D721Med (cell line): ENCODE measurements at regions not wholly inside any gene's neighbourhood (a gene's known extent, or its start where the extent isn't known, plus 50 kb on each side); places are given as distances from the start of the nearest gene placed in this dataset.

Source experiments
- DNase-seq: peaks from one replicate; pipeline ENCODE4 v3.0.0; 2011; ENCODE audit warnings: low spot score; ENCODE audit not compliant: insufficient read length
- FAIRE-seq: peaks from 2 replicates; lab custom pipeline; 2011; peaks lifted over from hg19 to GRCh38; lab: Jason Lieb, UNC
- TF ChIP-seq, protein P1 (sequence below): IDR thresholded peaks from 2 replicates; pipeline ENCODE4 v1.5.1; 2012; ENCODE audit warnings: mild to moderate bottlenecking, control low read depth; ENCODE audit not compliant: insufficient read depth; ENCODE audit errors: missing control alignments

DNA sequence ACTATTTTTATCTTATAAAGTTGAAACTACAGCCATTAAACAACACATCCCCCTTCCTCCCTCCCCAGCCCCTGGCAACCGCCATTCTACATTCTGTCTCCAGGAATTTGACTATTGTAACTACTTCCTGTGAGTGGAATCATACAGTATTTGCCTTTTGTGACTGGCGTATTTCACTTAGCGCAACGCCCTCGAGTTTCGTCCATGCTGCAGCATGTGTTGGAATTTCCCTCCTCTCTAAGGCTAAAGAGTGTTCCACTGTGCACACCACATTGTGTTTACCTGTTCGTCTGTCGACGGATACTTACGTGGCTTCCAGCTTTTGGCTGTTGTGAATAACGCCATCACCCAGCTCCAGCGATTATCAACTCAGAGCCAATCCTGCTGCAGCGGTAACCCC, 52.0 kb upstream of the DLG1 start:
- DNase-seq (no peak), FAIRE-seq (no peak)
- TF ChIP-seq, protein P1, sequence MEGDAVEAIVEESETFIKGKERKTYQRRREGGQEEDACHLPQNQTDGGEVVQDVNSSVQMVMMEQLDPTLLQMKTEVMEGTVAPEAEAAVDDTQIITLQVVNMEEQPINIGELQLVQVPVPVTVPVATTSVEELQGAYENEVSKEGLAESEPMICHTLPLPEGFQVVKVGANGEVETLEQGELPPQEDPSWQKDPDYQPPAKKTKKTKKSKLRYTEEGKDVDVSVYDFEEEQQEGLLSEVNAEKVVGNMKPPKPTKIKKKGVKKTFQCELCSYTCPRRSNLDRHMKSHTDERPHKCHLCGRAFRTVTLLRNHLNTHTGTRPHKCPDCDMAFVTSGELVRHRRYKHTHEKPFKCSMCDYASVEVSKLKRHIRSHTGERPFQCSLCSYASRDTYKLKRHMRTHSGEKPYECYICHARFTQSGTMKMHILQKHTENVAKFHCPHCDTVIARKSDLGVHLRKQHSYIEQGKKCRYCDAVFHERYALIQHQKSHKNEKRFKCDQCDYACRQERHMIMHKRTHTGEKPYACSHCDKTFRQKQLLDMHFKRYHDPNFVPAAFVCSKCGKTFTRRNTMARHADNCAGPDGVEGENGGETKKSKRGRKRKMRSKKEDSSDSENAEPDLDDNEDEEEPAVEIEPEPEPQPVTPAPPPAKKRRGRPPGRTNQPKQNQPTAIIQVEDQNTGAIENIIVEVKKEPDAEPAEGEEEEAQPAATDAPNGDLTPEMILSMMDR, result no peak

DNA sequence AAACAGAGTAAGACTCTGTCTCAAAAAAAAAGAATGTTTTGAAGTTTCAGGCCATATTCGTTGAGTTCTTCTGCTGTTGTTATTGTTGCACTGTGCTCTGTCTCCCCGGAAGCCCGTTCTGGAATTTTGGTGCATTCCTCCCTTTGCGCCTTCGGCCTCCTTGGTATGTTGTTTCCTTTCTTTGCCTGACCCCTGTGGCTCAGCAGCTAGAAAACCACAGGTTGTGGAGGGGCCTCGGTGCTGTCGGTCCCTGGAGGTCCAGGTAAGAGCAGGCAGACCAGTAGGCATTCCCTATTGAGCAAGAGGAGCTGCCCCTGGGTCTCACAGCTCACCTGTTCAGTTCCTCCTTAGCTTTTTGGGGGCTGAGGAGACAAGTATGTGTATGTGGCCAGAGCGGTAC, 51.0 kb upstream of the DLG1 start:
- no peak for DNase-seq
- FAIRE-seq, result no peak
- TF ChIP-seq, protein P1, result no peak
